HG02970 (cell line): ENCODE measurements at regions not wholly inside any gene's neighbourhood (a gene's known extent, or its start where the extent isn't known, plus 50 kb on each side); places are given as distances from the start of the nearest gene placed in this dataset.

Experiments used
- ATAC-seq: cut with Tn5 transposase; IDR thresholded peaks from one replicate; pipeline ENCODE4 v1.9.1; 2021; ENCODE audit warnings: mild to moderate bottlenecking, moderate library complexity, moderate number of reproducible peaks; ENCODE audit not compliant: unreplicated experiment, low FRiP score

- ATAC-seq, result no peak
These were observed 157.1 kb downstream of the TLE1 start for GRCh38 chr9:81532251-81532650.

DNA sequence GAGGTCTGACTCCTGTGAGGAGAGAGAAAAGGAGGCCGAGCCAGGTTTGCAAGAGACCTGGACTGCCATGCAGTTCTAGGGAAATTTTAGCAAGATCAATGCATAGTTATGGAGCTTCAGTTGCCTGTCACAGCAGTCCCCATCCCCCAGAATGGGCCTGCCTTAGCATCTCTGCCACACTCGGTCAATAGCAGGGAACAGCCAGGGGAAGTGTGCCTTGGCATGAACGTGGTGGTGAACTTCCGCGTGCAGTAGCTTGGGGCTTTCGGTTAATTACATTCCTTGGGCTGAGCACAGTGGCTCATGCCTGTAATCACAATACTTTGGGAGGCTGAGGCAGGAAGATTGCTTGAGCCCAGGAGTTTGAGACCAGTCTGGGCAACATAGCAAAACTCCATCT is 157.8 kb downstream of the TLE1 start:
- no peak for ATAC-seq

DNA sequence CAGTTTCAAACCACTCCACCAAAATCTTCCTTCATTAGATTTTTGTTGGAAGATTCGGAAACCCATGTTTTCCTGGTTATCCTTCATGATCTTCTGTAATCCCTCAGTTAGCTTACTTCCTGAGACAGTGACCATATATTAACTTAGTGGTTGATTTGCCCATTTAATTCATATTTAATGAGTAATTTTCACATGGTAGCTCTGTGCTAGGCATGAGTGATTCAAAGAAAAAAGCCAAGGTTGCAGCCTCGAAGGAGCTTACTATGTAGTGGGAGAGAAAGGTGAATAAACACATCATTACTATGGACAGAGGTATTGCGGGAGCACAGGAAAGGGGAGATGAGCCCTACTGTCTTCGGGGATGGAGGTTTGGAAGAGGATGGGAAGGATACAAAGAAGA is 158.5 kb downstream of the TLE1 start:
- ATAC-seq, result no peak

GRCh38 chr9:81530310-81530810 is 159.0 kb downstream of the TLE1 start:
- no peak for ATAC-seq

DNA sequence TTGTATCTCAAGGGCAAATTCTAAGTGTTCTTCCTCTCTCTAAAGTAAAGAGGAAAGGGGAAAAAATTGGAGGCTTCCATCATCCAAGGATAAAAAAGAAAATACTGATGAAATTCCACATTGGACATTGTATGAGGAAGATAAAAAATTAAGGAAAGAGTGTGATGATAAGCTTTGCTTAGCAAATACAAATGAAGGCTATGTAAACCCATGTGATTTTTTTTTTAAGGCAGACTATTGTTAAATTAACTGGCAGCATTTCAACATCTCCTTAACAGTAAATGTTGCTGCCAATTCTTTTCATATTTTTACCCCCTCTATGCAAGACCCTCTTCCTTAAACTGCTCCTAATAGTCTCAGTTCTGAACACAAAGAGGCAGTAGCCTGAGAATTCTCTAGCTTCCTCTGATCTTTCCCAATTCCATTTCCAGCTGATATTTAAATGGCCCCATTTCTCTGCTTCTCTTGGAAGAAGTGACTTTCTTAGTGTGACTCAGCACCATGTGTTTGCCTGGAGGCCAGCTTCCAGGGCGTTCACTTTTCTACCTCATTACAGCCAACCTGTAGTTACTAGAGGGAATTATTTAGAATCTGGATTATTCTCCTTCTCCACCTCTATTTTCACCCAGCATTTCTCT is 159.7 kb downstream of the TLE1 start:
- ATAC-seq, result no peak

DNA sequence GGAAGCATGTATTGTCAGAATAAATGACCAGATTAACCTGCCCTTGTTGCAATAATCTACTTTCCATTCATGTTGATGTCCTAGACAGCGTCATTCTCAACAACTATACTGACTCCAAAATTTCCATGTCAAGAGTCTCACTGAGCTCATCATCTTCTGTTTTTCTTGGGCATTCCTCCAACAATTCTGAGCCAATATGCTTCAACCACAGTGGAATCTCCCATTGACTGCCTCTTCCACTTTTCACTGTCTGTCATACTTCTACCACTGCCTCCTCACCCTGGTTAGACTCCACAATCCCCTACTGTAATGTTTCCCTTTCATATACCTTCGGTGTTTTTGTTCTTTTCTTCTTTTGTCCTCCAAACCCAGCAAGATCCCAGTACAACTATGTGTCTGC is 162.8 kb downstream of the TLE1 start:
- ATAC-seq, result no peak

DNA sequence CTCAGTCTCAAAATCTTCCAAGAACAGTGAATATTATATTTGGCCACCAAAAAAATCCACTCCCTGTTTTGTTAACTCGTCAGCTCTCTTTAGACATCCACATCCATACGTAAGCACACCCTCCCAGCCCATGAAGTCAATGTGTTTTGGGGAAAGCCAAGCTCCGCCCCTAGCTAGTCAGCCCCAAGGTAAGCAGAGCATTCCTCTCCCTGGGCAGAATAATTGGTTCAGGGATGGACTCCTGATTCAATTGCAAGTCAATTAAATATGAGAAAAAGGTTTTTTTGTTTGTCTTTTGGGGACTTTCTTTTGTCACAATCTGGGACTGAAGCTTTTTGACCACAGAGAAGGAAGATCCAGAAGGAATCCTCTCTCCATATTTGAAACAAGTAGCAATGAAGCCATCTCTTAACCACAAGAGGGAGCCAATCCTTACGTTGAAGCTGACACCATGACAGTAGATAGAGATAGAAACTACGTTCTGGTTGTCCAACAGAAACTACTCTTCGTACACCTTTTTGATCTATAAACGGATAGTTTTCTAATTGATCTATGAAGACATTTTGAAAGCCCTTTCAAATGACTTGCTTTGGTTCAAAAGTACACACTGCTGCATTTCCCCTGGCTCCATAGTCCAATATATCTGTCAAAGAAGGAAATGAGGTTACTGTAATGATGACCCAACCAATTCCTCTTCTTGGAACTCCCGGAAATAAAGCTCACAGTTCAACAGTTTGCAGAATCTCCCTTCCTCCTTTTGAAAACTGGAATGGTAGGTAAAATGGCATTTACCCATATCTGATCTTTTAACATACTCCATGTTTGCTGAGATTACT is 166.4 kb downstream of the TLE1 start:
- ATAC-seq, result no peak

GRCh38 chr9:81521892-81522291 is 167.5 kb downstream of the TLE1 start:
- no peak for ATAC-seq

GRCh38 chr9:81519816-81520495 is 169.4 kb downstream of the TLE1 start:
- no peak for ATAC-seq

GRCh38 chr9:81517954-81518353 is 171.4 kb downstream of the TLE1 start:
- ATAC-seq, result no peak

DNA sequence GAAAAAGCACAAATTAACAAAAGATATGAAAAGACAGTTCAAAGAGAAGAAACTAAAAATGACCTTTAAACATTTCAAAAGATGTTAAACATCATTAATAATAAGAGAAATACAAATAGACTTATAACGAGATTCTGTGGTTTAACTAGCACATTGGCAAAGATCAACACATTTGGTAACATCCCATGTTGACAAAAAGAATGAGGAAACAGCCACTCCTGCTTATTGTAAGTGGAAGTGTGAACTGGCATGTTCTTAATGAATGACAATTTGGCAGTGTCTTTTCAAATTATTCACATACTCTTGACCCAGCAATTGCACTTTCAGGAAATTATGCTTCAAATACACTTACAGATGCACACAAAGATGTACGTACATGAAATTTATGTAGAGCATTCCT is 176.3 kb downstream of the TLE1 start:
- no peak for ATAC-seq

GRCh38 chr9:81512641-81513040 is 176.7 kb downstream of the TLE1 start:
- no peak for ATAC-seq

- no peak for ATAC-seq
These were observed 180.9 kb downstream of the TLE1 start for GRCh38 chr9:81508476-81508875.

- no peak for ATAC-seq
These were observed 182.1 kb downstream of the TLE1 start for GRCh38 chr9:81506941-81507864.

DNA sequence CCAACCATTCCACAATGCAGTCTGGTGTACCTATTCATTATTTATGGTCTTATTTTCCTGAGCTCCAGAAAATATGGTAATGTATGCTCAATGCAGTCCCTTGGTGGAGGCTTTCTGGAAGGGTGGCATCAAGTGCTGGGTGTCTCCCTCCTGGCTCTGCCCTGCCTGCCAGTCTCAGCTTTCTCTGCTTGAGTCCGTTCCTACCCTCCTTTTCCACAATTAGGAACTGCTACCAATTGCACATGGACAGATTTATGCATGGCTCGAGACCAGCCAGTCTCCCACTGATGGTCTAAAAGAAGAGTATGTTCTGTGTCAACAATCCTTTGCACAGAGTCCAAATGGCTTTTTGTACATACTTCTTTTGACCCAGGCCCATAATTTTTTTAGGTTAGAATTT is 189.8 kb downstream of the TLE1 start:
- no peak for ATAC-seq

DNA sequence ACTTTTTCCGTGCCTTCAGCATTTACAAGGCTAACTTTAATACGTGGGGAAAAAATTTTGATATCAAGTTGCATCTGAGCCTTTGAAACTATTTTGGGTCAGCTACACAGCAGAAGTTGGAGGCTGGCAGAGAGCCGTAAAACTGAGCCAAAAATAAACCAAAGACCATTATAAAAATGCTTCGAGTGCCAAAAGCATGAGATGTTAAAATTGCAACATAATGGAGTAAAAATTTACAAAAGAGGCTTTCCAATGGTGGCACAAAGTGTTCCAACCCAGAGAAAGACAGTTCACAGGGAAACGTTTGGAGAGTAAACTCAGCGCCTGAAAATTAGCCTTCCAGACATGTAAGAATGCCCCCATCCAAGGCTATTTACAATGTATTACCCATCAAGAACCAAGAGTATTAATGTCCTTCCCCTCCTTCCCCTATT is 190.3 kb downstream of the TLE1 start:
- ATAC-seq, result no peak

DNA sequence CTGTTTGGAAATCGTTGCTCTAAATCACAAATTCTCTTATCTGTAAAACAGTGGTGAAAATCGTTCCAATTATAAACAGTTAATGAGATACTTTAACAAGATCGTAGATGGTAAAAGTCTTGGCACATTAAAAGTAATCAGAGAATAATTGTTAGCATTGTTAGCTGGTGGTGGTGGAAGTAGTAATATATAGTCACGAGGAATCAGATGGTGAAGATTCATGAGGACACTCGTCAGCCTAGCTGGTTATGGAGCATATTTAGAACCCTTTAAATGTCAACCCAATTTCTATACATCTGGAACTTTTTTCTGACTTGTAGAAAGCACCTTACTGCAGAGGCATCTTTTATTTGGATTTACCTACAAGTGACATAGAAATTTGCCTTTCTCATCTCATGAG is 190.8 kb downstream of the TLE1 start:
- no peak for ATAC-seq

- no peak for ATAC-seq
These were observed 192.3 kb downstream of the TLE1 start for GRCh38 chr9:81497091-81497490.

GRCh38 chr9:81492710-81493447 is 196.5 kb downstream of the TLE1 start:
- no peak for ATAC-seq
